IPS DF 19.7 (cell line): ENCODE measurements at regions not wholly inside any gene's neighbourhood (a gene's known extent, or its start where the extent isn't known, plus 50 kb on each side); places are given as distances from the start of the nearest gene placed in this dataset.

Experiments
- DNase-seq: peaks from one replicate; pipeline ENCODE4 v3.0.0-alpha.2; 2013; ENCODE audit warnings: low read depth, low spot score

- no peak for DNase-seq
These were observed 88.5 kb upstream of the FZD10 start for GRCh38 chr12:130073721-130074120.

GRCh38 chr12:130074661-130075406 is 87.4 kb upstream of the FZD10 start:
- no peak for DNase-seq

GRCh38 chr12:130075497-130076076 is 86.7 kb upstream of the FZD10 start:
- DNase-seq = no peak

GRCh38 chr12:130076126-130076525 is 86.1 kb upstream of the FZD10 start:
- no peak for DNase-seq

GRCh38 chr12:130076752-130077151 is 85.5 kb upstream of the FZD10 start:
- DNase-seq = no peak

- no peak for DNase-seq
These were observed 83.4 kb upstream of the FZD10 start for GRCh38 chr12:130078852-130079251.

- DNase-seq = no peak
These were observed 83.0 kb upstream of the FZD10 start for GRCh38 chr12:130079279-130079678.

- DNase-seq = no peak
These were observed 82.1 kb upstream of the FZD10 start for GRCh38 chr12:130080205-130080604.

GRCh38 chr12:130081117-130081805 is 81.0 kb upstream of the FZD10 start:
- DNase-seq = no peak

GRCh38 chr12:130083002-130083401 is 79.3 kb upstream of the FZD10 start:
- DNase-seq = no peak

- no peak for DNase-seq
These were observed 78.5 kb upstream of the FZD10 start for GRCh38 chr12:130083734-130084133.

- DNase-seq = no peak
These were observed 77.9 kb upstream of the FZD10 start for GRCh38 chr12:130084359-130084758.

GRCh38 chr12:130086248-130086647 is 76.0 kb upstream of the FZD10 start:
- DNase-seq = no peak

GRCh38 chr12:130086797-130087196 is 75.5 kb upstream of the FZD10 start:
- DNase-seq = no peak

GRCh38 chr12:130087222-130087621 is 75.0 kb upstream of the FZD10 start:
- DNase-seq = no peak

- no peak for DNase-seq
These were observed 73.8 kb upstream of the FZD10 start for GRCh38 chr12:130088504-130088903.

- no peak for DNase-seq
These were observed 71.7 kb upstream of the FZD10 start for GRCh38 chr12:130090542-130090941.

GRCh38 chr12:130093380-130093779 is 68.9 kb upstream of the FZD10 start:
- DNase-seq = no peak

GRCh38 chr12:130097342-130097741 is 64.9 kb upstream of the FZD10 start:
- DNase-seq = no peak

GRCh38 chr12:130097798-130098255 is 64.4 kb upstream of the FZD10 start:
- no peak for DNase-seq

- DNase-seq = no peak
These were observed 63.8 kb upstream of the FZD10 start for GRCh38 chr12:130098301-130099005.
